ELR (cell line): ENCODE measurements at regions not wholly inside any gene's neighbourhood (a gene's known extent, or its start where the extent isn't known, plus 50 kb on each side); places are given as distances from the start of the nearest gene placed in this dataset.
A peak's percentile ranks its signal among the peaks of the same experiment; 100 is the strongest.

ENCODE experiments used
- DNase-seq: peaks from one replicate; pipeline ENCODE4 v3.0.0-alpha.2; 2015; ENCODE audit warnings: low read depth

- DNase-seq, result no peak
These were observed 298.3 kb upstream of the DACH1 start for GRCh38 chr13:72165276-72165675.

DNA sequence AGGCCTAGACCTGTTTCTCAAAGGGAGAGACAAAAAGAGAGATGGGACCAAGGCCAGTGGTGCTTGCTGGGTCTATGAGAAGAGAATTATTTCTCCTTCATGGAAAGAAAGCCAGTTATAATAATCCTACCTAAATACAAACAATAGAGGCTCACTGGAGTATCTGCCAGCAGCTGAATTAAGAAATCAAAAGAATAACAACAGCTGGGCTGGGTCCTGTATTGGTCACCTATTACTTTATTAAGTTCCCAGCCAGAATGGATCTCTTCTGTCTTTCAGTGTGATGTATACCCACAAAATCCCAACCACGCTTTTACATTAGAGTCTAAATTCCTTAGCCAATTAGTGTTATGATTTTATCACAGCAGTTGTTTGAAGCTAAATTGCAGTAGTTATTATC, 297.8 kb upstream of the DACH1 start:
- no peak for DNase-seq

GRCh38 chr13:72163678-72164077, 296.7 kb upstream of the DACH1 start:
- peak; percentile 45 for DNase-seq

DNA sequence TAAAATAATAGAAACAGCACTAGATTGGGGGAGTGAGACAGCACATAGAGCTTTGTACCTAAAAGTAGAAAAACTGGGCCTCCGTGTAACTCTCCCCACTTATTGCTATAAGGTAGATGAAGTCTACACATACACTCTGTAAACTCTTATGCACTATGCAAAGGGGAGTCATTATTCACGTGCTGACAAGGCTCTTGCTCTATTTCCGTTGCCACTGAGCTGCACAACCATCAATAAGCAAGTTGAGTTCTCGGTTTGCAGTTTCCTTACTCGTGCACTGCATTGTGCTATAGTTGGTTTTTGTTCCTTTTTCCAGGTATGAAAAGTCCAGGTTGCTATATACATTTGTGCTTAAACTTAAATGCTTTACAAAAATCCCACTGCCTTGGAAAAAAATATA, 294.0 kb upstream of the DACH1 start:
- DNase-seq, result no peak

DNA sequence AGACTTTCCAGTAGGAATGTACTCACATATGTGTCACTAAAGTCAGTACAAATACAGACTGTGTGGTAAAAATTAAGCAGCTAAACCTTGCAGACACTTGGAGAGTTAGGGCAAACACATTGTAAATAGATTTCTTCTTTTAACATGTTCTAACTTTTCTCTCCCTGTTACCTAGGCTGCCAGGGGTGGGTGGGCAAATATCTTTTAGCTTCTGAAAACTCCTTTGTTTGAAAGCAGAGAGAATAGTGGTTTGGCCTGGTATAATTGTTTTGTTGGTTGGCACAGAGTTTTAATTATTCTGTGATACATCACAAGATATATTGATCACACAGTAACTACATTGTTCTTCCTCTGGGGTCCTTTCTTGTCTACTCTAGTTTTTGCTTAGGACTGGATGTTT, 289.8 kb upstream of the DACH1 start:
- DNase-seq, result no peak

DNA sequence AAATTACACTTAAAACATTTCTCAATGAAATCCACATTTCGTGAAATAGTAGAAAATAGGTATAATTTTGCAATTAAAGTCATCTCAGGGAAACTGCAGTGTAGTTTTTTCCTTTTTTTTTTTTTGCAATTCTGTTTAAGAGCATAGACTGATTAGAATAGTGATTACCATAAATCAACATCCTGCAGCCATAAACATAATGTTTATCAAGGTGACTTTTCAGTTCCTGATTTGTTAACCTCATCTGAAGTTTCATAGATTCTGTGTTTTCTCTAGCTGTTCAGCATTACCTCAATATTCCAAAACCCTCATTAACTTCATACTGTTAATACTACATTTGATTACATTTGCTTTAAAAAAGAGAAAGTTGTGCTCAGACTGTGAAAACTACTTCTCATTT, 286.3 kb upstream of the DACH1 start:
- DNase-seq, result no peak

DNA sequence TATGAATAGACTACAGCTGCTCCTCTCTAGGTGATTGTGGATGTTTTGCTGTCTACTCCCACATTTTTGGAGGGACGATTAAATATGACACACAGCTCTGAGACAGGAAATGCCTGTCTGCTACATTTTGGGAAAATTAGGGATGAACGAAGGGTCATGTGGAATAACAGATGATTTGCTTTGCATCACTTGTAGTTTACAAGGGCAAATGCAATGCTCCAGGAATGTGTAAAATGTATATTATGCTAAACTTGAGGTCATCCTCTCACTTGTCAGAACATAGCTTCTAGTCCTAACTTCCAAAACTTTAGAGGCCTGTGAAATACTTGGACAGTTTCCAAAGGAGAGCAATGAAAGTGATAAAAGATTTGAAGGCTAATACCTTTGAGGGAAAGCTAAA, 284.2 kb upstream of the DACH1 start:
- peak; percentile 39 for DNase-seq

DNA sequence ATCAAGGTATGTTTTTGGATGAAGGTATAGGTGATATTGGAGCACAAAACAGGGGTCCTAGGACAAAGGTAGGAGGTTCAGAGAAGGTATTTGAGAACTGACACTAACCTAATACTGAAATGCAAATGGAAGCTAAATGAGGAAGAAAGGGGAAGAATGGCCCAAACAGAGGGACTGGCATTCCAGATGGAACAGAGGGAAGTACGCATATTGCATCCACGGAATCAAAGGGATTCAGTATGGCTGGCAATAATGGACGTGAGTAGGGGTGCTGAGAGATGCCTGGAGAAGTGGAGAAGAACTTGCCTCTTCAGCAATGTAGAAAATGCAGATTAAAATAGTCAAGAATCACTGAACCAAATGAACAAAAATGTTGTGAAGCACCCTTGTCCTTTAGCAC, 283.5 kb upstream of the DACH1 start:
- DNase-seq, result no peak

GRCh38 chr13:72149701-72150100, 282.7 kb upstream of the DACH1 start:
- no peak for DNase-seq

DNA sequence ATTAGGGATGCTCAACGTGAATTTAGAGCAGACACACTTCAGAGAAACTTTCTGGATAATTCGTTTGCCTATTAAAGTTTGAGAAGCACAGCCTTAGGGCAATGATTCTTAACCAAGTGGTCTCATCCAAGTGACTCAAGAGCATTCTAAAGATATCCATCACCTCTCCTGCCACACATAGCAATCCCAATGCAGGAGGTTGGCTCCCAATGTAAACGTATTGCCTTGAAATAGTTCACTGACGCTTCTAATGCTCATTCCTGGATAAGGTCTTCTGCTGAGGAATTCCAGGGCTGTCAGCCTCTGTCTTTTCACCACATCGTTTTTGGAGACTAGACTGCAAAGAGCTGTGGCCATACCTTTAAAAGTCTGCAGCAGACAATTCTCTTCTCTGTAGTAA, 279.8 kb upstream of the DACH1 start:
- peak; percentile 17 for DNase-seq

GRCh38 chr13:72145383-72145782, 278.4 kb upstream of the DACH1 start:
- DNase-seq, result no peak

DNA sequence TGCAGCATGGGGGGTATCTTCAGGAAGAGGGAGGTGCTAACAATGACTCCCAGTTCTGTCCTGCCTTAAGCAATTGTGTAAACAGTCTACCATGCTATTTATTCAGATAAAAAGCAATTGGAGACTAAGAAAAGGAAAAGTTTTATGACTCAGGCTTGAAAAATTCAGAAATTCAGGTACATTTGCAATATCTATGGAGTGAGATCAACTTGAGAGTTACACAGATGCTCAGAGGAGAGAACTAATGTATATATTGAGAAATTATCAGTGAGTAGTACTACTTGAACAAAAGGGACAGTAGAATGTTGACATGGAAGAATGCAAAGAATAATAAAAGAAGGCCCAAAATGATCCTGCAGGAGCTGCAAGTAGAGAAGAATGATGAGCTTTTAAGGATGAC, 277.6 kb upstream of the DACH1 start:
- peak; percentile 23 for DNase-seq

- DNase-seq, result no peak
These were observed 275.0 kb upstream of the DACH1 start for GRCh38 chr13:72141855-72142519.

DNA sequence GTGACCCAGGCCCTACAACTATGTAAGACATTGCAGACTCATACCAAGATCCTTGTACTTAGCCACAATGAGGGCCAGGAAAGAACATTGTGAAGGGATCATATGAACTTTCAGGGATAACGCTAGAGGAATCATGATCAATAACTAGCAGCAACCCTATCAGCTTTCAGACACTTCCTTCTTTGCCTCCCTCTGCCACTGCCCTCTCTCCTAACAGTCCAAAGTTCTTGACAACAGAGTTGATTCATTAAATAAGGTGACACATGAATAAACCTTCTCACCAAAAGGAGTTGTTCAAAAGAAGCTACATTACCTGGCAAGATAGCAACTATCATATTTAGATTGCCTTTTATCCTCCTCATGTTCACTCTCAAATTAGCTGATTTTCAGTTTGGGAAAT, 272.2 kb upstream of the DACH1 start:
- no peak for DNase-seq

GRCh38 chr13:72132075-72132474, 265.1 kb upstream of the DACH1 start:
- DNase-seq, result no peak

- no peak for DNase-seq
These were observed 262.1 kb upstream of the DACH1 start for GRCh38 chr13:72129117-72129516.

- no peak for DNase-seq
These were observed 260.0 kb upstream of the DACH1 start for GRCh38 chr13:72127031-72127430.

GRCh38 chr13:72126424-72126823, 259.4 kb upstream of the DACH1 start:
- no peak for DNase-seq

GRCh38 chr13:72125561-72125960, 258.6 kb upstream of the DACH1 start:
- peak; percentile 49 for DNase-seq

- no peak for DNase-seq
These were observed 255.8 kb upstream of the DACH1 start for GRCh38 chr13:72122661-72123255.

GRCh38 chr13:72121466-72121865, 254.5 kb upstream of the DACH1 start:
- no peak for DNase-seq

GRCh38 chr13:72120632-72121031, 253.6 kb upstream of the DACH1 start:
- DNase-seq, result no peak

DNA sequence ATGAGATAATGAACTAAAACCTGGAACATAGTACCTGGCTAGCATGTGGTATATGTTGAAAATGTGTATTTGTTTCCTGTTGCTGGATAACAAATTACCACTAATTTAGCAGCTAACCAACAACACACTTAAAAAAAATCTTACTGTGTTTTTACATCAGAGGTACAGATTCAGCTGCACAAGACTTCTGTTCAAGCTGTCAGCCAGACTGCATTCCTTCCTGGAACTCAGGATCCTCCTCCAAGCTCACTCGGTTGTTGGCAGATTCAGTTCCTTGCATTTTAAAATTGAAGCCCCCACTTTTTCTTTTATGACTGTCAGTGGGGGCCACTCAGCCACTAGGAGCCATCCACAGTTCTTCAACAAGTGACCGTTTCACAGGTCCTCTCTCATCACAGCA, 246.9 kb upstream of the DACH1 start:
- DNase-seq, result no peak

- peak; percentile 55 for DNase-seq
These were observed 246.1 kb upstream of the DACH1 start for GRCh38 chr13:72113076-72113475.
